Esophagus squamous epithelium (tissue), 5 donors: ENCODE measurements at regions not wholly inside any gene's neighbourhood (a gene's known extent, or its start where the extent isn't known, plus 50 kb on each side); places are given as distances from the start of the nearest gene placed in this dataset.

Source experiments
- DNase-seq: peaks from one replicate; lab custom pipeline; 2025; lab: John Stamatoyannopoulos, UW
- H3K27ac ChIP-seq, 4 donors: fragments of 200-600 bp; sonication (generic); one replicate each; pipeline ENCODE4 v1.5.1; 2016 to 2019; ENCODE audit warnings: mild to moderate bottlenecking in 1 of 4
- H3K27me3 ChIP-seq, 4 donors: fragments of 200-600 bp; sonication (generic); 1 replicate in 3 of 4; 2 replicates in 1 of 4; pipeline versions ENCODE4 v1.5.1 to v1.6.0; 2017 to 2021; ENCODE audit warnings: antibody characterized with exemption in 1 of 4
- H3K36me3 ChIP-seq, 3 donors: fragments of 200-600 bp; sonication (generic); one replicate each; pipeline ENCODE4 v1.5.1; 2016 to 2019
- H3K4me1 ChIP-seq, 3 donors: fragments of 200-600 bp; sonication (generic); one replicate each; pipeline ENCODE4 v1.5.1; 2017 to 2019
- H3K4me3 ChIP-seq, 4 donors: fragments of 200-600 bp; sonication (generic); 1 replicate in 3 of 4; 2 replicates in 1 of 4; pipeline ENCODE4 v1.5.1; 2016 to 2019; ENCODE audit warnings: mild to moderate bottlenecking in 2 of 4, moderate library complexity in 1 of 4
- H3K9me3 ChIP-seq, 3 donors: fragments of 200-600 bp; sonication (generic); one replicate each; pipeline ENCODE4 v1.5.1; 2016 to 2019
- POLR2A ChIP-seq, 4 donors: fragments of 450-650 bp; IDR thresholded peaks; one replicate each; pipeline ENCODE4 v1.6.1; 2017; ENCODE audit warnings: antibody characterized with exemption in 4 of 4, mild to moderate bottlenecking in 4 of 4, moderate library complexity in 3 of 4
- WGBS, 2 donors: methylation state at CpG; one replicate each; pipeline ENCODE4 v1.1.5; 2018; 5-methylcytosine and 5-hydroxymethylcytosine counted together
- intact Hi-C: fragments of 100-400 bp; cut with DNase I; formaldehyde crosslinking; loops from one replicate; pipeline ENCODE4 v1.15.0; 2022
- TF ChIP-seq, protein P1 (sequence below), 6 experiments: fragments of 450-650 bp in 4 of 6; fragments of 200-600 bp in 2 of 6; sonication (generic) in 2 of 6; IDR thresholded peaks; one replicate each; pipeline ENCODE4 v1.5.1; 2016 to 2019; ENCODE audit warnings: antibody characterized with exemption in 6 of 6, mild to moderate bottlenecking in 4 of 6, moderate library complexity in 4 of 6
- donor health status: DM: yes; HTN: yes; CAD: no.

DNA sequence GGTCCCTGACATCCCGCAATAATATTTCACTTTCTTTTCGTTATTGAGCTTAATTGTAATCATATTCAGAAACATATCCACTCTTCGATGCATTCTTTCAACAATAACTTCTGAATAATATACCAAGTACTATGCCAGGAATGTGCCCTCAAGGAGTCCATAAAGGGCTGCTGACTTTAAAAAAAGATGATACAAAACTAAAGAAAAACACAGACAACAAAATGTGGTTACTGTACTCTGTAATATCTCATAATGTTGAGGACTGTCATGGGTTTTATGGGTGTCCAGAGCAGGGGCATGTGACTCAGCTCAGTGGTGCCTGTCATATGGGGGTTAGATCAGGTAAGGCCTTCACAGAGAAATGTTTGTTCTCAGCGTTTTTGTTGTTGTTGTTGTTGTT, 73.7 kb downstream of the ARL4A start:
- peaks cover 0 to 10% (median 0%) of the 10 kb centered on the region in 3 donors for H3K9me3 ChIP-seq
- H3K27ac ChIP-seq = no peak overlapping the region
- H3K36me3 ChIP-seq = no peaks in the 10 kb centered on the region
- no peak for DNase-seq
- H3K4me1 ChIP-seq = peaks cover 0 to 19% (median 0%) of the 10 kb centered on the region in 3 donors
- no peaks in the 10 kb centered on the region for H3K27me3 ChIP-seq
- intact Hi-C loops = no loop called here
- WGBS, 2 donors = 86 to 89% methylated on average over 3 to 4 of the region's 4 CpGs
- TF ChIP-seq, protein P1, sequence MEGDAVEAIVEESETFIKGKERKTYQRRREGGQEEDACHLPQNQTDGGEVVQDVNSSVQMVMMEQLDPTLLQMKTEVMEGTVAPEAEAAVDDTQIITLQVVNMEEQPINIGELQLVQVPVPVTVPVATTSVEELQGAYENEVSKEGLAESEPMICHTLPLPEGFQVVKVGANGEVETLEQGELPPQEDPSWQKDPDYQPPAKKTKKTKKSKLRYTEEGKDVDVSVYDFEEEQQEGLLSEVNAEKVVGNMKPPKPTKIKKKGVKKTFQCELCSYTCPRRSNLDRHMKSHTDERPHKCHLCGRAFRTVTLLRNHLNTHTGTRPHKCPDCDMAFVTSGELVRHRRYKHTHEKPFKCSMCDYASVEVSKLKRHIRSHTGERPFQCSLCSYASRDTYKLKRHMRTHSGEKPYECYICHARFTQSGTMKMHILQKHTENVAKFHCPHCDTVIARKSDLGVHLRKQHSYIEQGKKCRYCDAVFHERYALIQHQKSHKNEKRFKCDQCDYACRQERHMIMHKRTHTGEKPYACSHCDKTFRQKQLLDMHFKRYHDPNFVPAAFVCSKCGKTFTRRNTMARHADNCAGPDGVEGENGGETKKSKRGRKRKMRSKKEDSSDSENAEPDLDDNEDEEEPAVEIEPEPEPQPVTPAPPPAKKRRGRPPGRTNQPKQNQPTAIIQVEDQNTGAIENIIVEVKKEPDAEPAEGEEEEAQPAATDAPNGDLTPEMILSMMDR (IDR thresholded peaks at IDR 0.05) = no peak
- TF ChIP-seq POLR2A (IDR thresholded peaks at IDR 0.05) = no peak
- H3K4me3 ChIP-seq = no peak overlapping the region

DNA sequence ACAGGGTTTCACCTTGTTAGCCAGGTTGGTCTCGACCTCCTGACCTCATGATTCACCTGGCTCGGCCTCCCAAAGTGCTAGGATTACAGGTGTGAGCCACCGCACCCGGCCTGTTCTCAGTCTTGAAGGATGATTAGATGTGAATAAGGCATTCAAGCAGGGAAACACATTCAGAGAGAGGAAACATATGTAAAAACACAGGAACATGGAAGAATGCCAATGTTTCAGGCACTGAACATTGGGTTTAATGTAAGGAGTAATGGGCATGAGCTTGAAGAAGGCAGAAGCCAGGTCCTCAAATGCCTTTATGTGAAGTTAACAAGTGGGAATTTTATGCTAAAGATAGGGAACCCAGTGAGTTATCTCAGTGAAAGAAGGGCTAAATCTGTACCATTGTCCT, 74.3 kb downstream of the ARL4A start:
- intact Hi-C loops = no loop called here
- no peaks in the 10 kb centered on the region for H3K27me3 ChIP-seq
- TF ChIP-seq POLR2A (IDR thresholded peaks at IDR 0.05) = no peak
- TF ChIP-seq, protein P1 (IDR thresholded peaks at IDR 0.05) = no peak
- H3K4me1 ChIP-seq = peaks cover 0 to 16% (median 0%) of the 10 kb centered on the region in 3 donors
- H3K27ac ChIP-seq = no peak overlapping the region
- 68 to 82% methylated on average over 3 to 4 of the region's 4 CpGs for WGBS, 2 donors
- DNase-seq = no peak
- peaks cover 0 to 10% (median 0%) of the 10 kb centered on the region in 3 donors for H3K9me3 ChIP-seq
- no peaks in the 10 kb centered on the region for H3K36me3 ChIP-seq
- H3K4me3 ChIP-seq = no peak overlapping the region

DNA sequence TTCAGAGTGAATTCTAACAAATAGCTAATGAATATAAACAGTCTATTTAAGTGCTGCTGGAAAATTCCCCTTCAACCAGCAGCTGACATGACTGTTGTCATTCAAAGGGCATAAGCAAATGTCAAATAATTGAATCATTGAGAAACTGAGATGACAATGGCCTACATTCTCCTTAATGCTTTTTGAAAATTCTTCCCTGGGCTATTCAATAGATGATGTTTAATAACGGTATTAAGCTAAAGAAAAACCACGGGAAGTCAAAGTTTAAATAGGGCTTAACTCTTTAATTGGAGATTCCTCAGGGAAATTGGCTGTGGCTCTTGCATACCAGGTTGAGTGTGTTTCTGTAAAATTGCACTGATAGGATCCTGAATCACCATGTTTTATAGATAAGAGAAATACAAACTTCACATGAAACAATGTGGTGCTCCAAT, 77.0 kb downstream of the ARL4A start:
- intact Hi-C loops = no loop called here
- DNase-seq = no peak
- TF ChIP-seq, protein P1 (IDR thresholded peaks at IDR 0.05) = no peak
- TF ChIP-seq POLR2A (IDR thresholded peaks at IDR 0.05) = no peak
- no peaks in the 10 kb centered on the region for H3K36me3 ChIP-seq
- H3K4me1 ChIP-seq = peaks cover 0 to 2% (median 0%) of the 10 kb centered on the region in 3 donors
- H3K27ac ChIP-seq = no peak overlapping the region
- no peaks in the 10 kb centered on the region for H3K27me3 ChIP-seq
- no peak overlapping the region for H3K4me3 ChIP-seq
- WGBS, 2 donors = 32 to 35% methylated on average over 2 of the region's 2 CpGs
- peaks cover 0 to 10% (median 0%) of the 10 kb centered on the region in 3 donors for H3K9me3 ChIP-seq

DNA sequence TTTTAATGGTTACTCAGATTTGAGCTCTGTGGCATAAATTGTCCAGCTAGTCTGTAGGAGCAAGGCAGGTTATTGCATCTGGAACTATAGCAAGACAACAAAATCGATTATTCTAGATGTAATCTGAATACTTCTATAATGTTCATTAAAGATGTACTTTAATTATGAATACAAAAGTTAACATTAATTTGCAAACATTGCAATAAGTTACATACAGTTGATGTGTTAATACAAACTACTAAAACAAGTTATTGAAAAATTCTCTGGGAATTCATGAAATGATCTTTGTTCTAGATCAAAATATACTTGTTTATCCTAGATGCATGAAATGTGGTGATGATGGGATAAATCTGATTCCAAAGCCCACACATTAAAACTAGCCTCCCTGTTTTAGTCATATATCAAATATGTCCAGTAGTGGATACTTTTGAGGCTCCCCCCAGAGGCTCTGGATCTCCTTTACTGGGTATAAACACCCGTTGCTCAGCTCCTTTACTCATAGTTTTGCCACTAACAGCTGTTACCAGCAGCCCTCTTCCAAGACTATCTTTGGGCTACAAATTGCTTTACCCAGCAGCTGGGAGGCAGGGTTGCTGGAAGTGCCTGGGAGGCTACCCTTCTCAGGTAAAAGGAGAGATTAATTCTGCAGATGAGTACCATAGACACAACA, 78.1 kb downstream of the ARL4A start:
- H3K4me3 ChIP-seq = no peak overlapping the region
- 74 to 82% methylated on average over 2 of the region's 2 CpGs for WGBS, 2 donors
- H3K27ac ChIP-seq = no peak overlapping the region
- no peaks in the 10 kb centered on the region for H3K36me3 ChIP-seq
- peaks cover 0 to 13% (median 5%) of the 10 kb centered on the region in 3 donors for H3K4me1 ChIP-seq
- no peak for TF ChIP-seq POLR2A (IDR thresholded peaks at IDR 0.05)
- TF ChIP-seq, protein P1 (IDR thresholded peaks at IDR 0.05) = no peak
- intact Hi-C loops = no loop called here
- DNase-seq = no peak
- no peaks in the 10 kb centered on the region for H3K27me3 ChIP-seq
- peaks cover 0 to under 1% (median 0%) of the 10 kb centered on the region in 3 donors for H3K9me3 ChIP-seq

DNA sequence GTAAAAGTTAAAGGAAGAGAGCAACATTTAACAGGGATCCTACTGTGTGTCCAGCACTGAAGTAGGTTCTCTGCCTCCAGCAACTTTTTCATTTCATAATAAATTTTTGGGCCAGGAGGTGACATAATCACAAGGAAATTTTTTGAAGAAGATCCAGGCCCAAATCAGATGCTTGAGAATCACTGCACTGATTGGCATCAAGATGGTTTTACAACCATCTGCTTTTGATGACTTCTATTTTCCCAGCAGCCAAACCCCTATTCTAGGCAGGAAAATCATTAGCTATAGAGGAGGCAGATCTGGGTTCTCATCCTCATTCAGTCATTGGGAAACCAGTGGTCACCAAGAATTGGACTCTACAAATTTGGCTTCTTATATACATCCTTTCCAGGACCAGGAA, 79.0 kb downstream of the ARL4A start:
- Histone ChIP-seq H3K27me3 (no peaks in the 10 kb centered on the region), H3K27ac (no peak overlapping the region), H3K36me3 (no peaks in the 10 kb centered on the region), H3K9me3 (no peaks in the 10 kb centered on the region), H3K4me3 (no peak overlapping the region), H3K4me1 (peaks cover 0 to 22% (median 10%) of the 10 kb centered on the region in 3 donors)
- intact Hi-C loops = no loop called here
- DNase-seq = no peak
- no peak for TF ChIP-seq POLR2A (IDR thresholded peaks at IDR 0.05)
- TF ChIP-seq, protein P1 (IDR thresholded peaks at IDR 0.05) = no peak
